Right atrium auricular region (tissue), 2 donors: ENCODE measurements at regions not wholly inside any gene's neighbourhood (a gene's known extent, or its start where the extent isn't known, plus 50 kb on each side); places are given as distances from the start of the nearest gene placed in this dataset.

Experiments used
- DNase-seq: peaks from one replicate; pipeline ENCODE4 v3.0.0-alpha.2; 2019; ENCODE audit warnings: low spot score
- H3K27ac ChIP-seq, 2 donors: fragments of 200-600 bp; sonication (generic); 1 replicate in 1 of 2; 2 replicates in 1 of 2; pipeline ENCODE4 v1.5.1; 2016 to 2019
- H3K27me3 ChIP-seq, 2 donors: fragments of 200-600 bp; sonication (generic); one replicate each; pipeline versions ENCODE4 v1.5.1 to v1.6.0; 2017 to 2019
- H3K36me3 ChIP-seq: fragments of 200-600 bp; sonication (generic); one replicate; pipeline ENCODE4 v1.5.1; 2016
- H3K4me1 ChIP-seq, 2 donors: fragments of 200-600 bp; sonication (generic); one replicate each; pipeline versions ENCODE4 v1.5.1 to v1.6.0; 2017 to 2019
- H3K4me3 ChIP-seq, 2 donors: fragments of 200-600 bp; sonication (generic); 1 replicate in 1 of 2; 2 replicates in 1 of 2; pipeline ENCODE4 v1.5.1; 2017 to 2019; ENCODE audit warnings: mild to moderate bottlenecking in 1 of 2, moderate library complexity in 1 of 2
- H3K9me3 ChIP-seq, 2 donors: fragments of 200-600 bp; sonication (generic); one replicate each; pipeline ENCODE4 v1.5.1; 2019
- TF ChIP-seq, protein P1 (sequence below), 2 donors: fragments of 200-600 bp; sonication (generic); IDR thresholded peaks; one replicate each; pipeline ENCODE4 v1.5.1; 2019; ENCODE audit warnings: antibody characterized with exemption in 2 of 2

DNA sequence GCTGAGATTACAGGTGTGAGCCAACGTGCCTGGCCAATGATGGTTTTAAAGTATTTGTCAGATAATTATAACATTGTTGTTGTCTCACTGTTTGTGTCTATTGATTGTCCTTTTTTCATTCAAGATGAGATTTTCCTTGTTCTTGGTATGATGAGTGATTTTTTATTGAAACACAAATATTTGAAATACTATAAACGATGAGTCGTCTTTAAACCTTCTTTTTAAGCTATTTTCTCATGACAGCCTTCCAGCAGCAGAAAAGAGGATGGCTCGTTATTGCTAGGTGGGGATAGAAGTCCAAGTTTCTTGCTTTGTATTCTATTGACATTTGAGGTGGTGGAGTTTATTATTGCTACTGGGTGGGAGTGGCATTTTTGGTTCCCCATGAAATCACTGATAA, 61.7 kb upstream of the MDFIC2 start:
- no peak overlapping the region for H3K27ac ChIP-seq

More for the DNA sequence above, 61.7 kb upstream of the MDFIC2 start:
- Histone ChIP-seq H3K4me3 (no peak overlapping the region), H3K36me3 (no peaks in the 10 kb centered on the region), H3K27me3 (no peaks in the 10 kb centered on the region), H3K9me3 (no peaks in the 10 kb centered on the region), H3K4me1 (no peaks in the 10 kb centered on the region)
- TF ChIP-seq, protein P1, sequence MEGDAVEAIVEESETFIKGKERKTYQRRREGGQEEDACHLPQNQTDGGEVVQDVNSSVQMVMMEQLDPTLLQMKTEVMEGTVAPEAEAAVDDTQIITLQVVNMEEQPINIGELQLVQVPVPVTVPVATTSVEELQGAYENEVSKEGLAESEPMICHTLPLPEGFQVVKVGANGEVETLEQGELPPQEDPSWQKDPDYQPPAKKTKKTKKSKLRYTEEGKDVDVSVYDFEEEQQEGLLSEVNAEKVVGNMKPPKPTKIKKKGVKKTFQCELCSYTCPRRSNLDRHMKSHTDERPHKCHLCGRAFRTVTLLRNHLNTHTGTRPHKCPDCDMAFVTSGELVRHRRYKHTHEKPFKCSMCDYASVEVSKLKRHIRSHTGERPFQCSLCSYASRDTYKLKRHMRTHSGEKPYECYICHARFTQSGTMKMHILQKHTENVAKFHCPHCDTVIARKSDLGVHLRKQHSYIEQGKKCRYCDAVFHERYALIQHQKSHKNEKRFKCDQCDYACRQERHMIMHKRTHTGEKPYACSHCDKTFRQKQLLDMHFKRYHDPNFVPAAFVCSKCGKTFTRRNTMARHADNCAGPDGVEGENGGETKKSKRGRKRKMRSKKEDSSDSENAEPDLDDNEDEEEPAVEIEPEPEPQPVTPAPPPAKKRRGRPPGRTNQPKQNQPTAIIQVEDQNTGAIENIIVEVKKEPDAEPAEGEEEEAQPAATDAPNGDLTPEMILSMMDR (IDR thresholded peaks at IDR 0.05): no peak
- no peak for DNase-seq
